GM23338 (cell line): ENCODE measurements at regions not wholly inside any gene's neighbourhood (a gene's known extent, or its start where the extent isn't known, plus 50 kb on each side); places are given as distances from the start of the nearest gene placed in this dataset.

Experiments
- CTCF ChIP-seq, 2 experiments: fragments of 200-600 bp in 1 of 2; sonication (generic) in 1 of 2; conservative IDR thresholded peaks; 2 replicates each; pipeline versions ENCODE4 v1.5.1 to v1.6.1; 2016 to 2017; ENCODE audit warnings: antibody characterized with exemption in 2 of 2, low read depth in 2 of 2, mild to moderate bottlenecking in 2 of 2, moderate library complexity in 1 of 2
- EZH2phosphoT487 ChIP-seq: fragments of 200-600 bp; sonication (generic); IDR thresholded peaks from one replicate; pipeline ENCODE4 v1.8.1; 2018; ENCODE audit warnings: antibody characterized with exemption; ENCODE audit not compliant: unreplicated experiment
- POLR2AphosphoS5 ChIP-seq: IDR thresholded peaks from 2 replicates; pipeline ENCODE4 v1.6.1; 2016; ENCODE audit warnings: antibody characterized with exemption, low read depth
- STAT1 ChIP-seq: IDR thresholded peaks from one replicate; pipeline ENCODE4 v1.6.1; 2016; ENCODE audit warnings: antibody characterized with exemption; ENCODE audit not compliant: unreplicated experiment

- TF ChIP-seq STAT1 (no peak), CTCF (conservative IDR thresholded peaks at IDR 0.05; ENCODE audit: low read depth in 2 of 2) (no peak), POLR2AphosphoS5 (no peak), EZH2phosphoT487 (no peak)
Observed at GRCh38 chr14:28707814-28708213, 58.8 kb upstream of the FOXG1 start.
